SK-N-SH treated with all-trans-retinoic acid at 6 μM for 48 hours (cell line): ENCODE measurements at regions not wholly inside any gene's neighbourhood (a gene's known extent, or its start where the extent isn't known, plus 50 kb on each side); places are given as distances from the start of the nearest gene placed in this dataset.

Source experiments
- ATAC-seq: fragments of 200-7000 bp; cut with Tn5 transposase; 3 replicates; pipeline ENCODE4 v1.9.1; 2020; ENCODE audit warnings: mild to moderate bottlenecking, moderate library complexity
- ARNTL ChIP-seq: fragments of 450-650 bp; formaldehyde crosslinking; IDR thresholded peaks from 2 replicates; pipeline ENCODE4 v1.5.0; 2020; ENCODE audit warnings: low read depth, mild to moderate bottlenecking, moderate library complexity, borderline replicate concordance
- BACH2 ChIP-seq: fragments of 250-450 bp; sonication (Bioruptor Pico); IDR thresholded peaks from 2 replicates; pipeline ENCODE4 v1.9.0; 2021; ENCODE audit warnings: mild to moderate bottlenecking, borderline replicate concordance
- CREB5 ChIP-seq: fragments of 250-450 bp; sonication (Bioruptor Pico); IDR thresholded peaks from 2 replicates; pipeline ENCODE4 v1.5.1; 2020; ENCODE audit warnings: low read depth, mild to moderate bottlenecking, moderate library complexity
- CSRNP3 ChIP-seq: fragments of 250-450 bp; sonication (Bioruptor Pico); IDR thresholded peaks from 2 replicates; pipeline ENCODE4 v1.5.1; 2021; ENCODE audit warnings: mild to moderate bottlenecking, moderate library complexity
- ESRRG ChIP-seq: fragments of 250-450 bp; sonication (Bioruptor Pico); IDR thresholded peaks from 2 replicates; pipeline ENCODE4 v1.6.1; 2021; ENCODE audit warnings: mild to moderate bottlenecking
- GLIS3 ChIP-seq: fragments of 250-450 bp; sonication (Bioruptor Pico); IDR thresholded peaks from 2 replicates; pipeline ENCODE4 v1.5.0; 2020; ENCODE audit warnings: mild to moderate bottlenecking, moderate library complexity
- ISL1 ChIP-seq: fragments of 250-450 bp; sonication (Bioruptor Pico); IDR thresholded peaks from 2 replicates; pipeline ENCODE4 v2.1.2; 2022; ENCODE audit warnings: mild to moderate bottlenecking, moderate library complexity
- OSR1 ChIP-seq: fragments of 250-450 bp; sonication (Bioruptor Pico); IDR thresholded peaks from 2 replicates; pipeline ENCODE4 v1.8.0; 2022; ENCODE audit warnings: moderate library complexity, mild to moderate bottlenecking, inconsistent platforms
- PATZ1 ChIP-seq: fragments of 250-450 bp; sonication (Bioruptor Pico); IDR thresholded peaks from 2 replicates; pipeline ENCODE4 v1.8.0; 2020; ENCODE audit warnings: mild to moderate bottlenecking, moderate library complexity, borderline replicate concordance
- POU6F1 ChIP-seq: fragments of 250-450 bp; sonication (Bioruptor Pico); IDR thresholded peaks from 2 replicates; pipeline ENCODE4 v1.8.0; 2021; ENCODE audit warnings: low read depth, mild to moderate bottlenecking, moderate library complexity, borderline replicate concordance
- RARB ChIP-seq: fragments of 250-450 bp; sonication (Bioruptor Pico); IDR thresholded peaks from 2 replicates; pipeline ENCODE4 v1.8.0; 2021; ENCODE audit warnings: mild to moderate bottlenecking, moderate library complexity
- SNAI2 ChIP-seq: fragments of 250-450 bp; sonication (Bioruptor Pico); IDR thresholded peaks from 2 replicates; pipeline ENCODE4 v1.5.0; 2020; ENCODE audit warnings: mild to moderate bottlenecking, moderate library complexity
- TCF4 ChIP-seq: fragments of 250-450 bp; sonication (Bioruptor Pico); IDR thresholded peaks from 2 replicates; pipeline ENCODE4 v1.8.0; 2021; ENCODE audit warnings: mild to moderate bottlenecking, moderate library complexity, borderline replicate concordance
- TOX ChIP-seq: fragments of 250-450 bp; sonication (Bioruptor Pico); IDR thresholded peaks from 2 replicates; pipeline ENCODE4 v1.8.0; 2021; ENCODE audit warnings: mild to moderate bottlenecking, moderate library complexity, borderline replicate concordance
- TSHZ2 ChIP-seq: fragments of 250-450 bp; sonication (Bioruptor Pico); IDR thresholded peaks from 2 replicates; pipeline ENCODE4 v1.5.0; 2020; ENCODE audit warnings: mild to moderate bottlenecking, moderate library complexity
- ZC3H10 ChIP-seq: fragments of 250-450 bp; sonication (Bioruptor Pico); IDR thresholded peaks from 2 replicates; pipeline ENCODE4 v1.5.1; 2021; ENCODE audit warnings: mild to moderate bottlenecking, moderate library complexity
- ZFP30 ChIP-seq: fragments of 450-650 bp; formaldehyde crosslinking; IDR thresholded peaks from 2 replicates; pipeline ENCODE4 v1.5.0; 2022; ENCODE audit warnings: mild to moderate bottlenecking, moderate library complexity
- ZNF565 ChIP-seq: fragments of 450-650 bp; formaldehyde crosslinking; conservative IDR thresholded peaks from 2 replicates; pipeline ENCODE4 v1.5.0; 2020; ENCODE audit warnings: low read depth, mild to moderate bottlenecking, moderate library complexity
- ZNF70 ChIP-seq: fragments of 450-650 bp; formaldehyde crosslinking; IDR thresholded peaks from 2 replicates; pipeline ENCODE4 v1.5.0; 2020; ENCODE audit warnings: mild to moderate bottlenecking, moderate library complexity
- ZNF8 ChIP-seq: fragments of 450-650 bp; formaldehyde crosslinking; IDR thresholded peaks from 2 replicates; pipeline ENCODE4 v1.5.0; 2020; ENCODE audit warnings: mild to moderate bottlenecking, moderate library complexity

GRCh38 chr11:36750349-36750748 is 152.3 kb upstream of the RAG2 start (continued):
- TF ChIP-seq PATZ1 (CRISPR knock-in tag): no peak
- TF ChIP-seq ARNTL (CRISPR knock-in tag): no peak
- TF ChIP-seq GLIS3: no peak

- TF ChIP-seq TSHZ2 (CRISPR knock-in tag) (no peak), OSR1 (CRISPR knock-in tag) (no peak), CSRNP3 (CRISPR knock-in tag) (no peak), ZC3H10 (CRISPR knock-in tag) (no peak), BACH2 (CRISPR knock-in tag) (no peak), SNAI2 (CRISPR knock-in tag) (no peak), ISL1 (CRISPR knock-in tag) (no peak), ZNF70 (CRISPR knock-in tag) (no peak), GLIS3 (no peak), PATZ1 (CRISPR knock-in tag) (no peak), CREB5 (no peak), ZFP30 (CRISPR knock-in tag) (no peak)
- ATAC-seq: peak; percentile 34
Observed at GRCh38 chr11:36748836-36749235, 150.8 kb upstream of the RAG2 start.

- TF ChIP-seq CSRNP3 (CRISPR knock-in tag): no peak
- no peak for TF ChIP-seq RARB (CRISPR knock-in tag)
- no peak for TF ChIP-seq ESRRG (CRISPR knock-in tag)
- no peak for TF ChIP-seq ZNF70 (CRISPR knock-in tag)
- no peak for TF ChIP-seq ARNTL (CRISPR knock-in tag)
- no peak for TF ChIP-seq ZNF8 (CRISPR knock-in tag)
- TF ChIP-seq ZFP30 (CRISPR knock-in tag): no peak
- TF ChIP-seq TOX (CRISPR knock-in tag): no peak
- TF ChIP-seq SNAI2 (CRISPR knock-in tag): no peak
- no peak for TF ChIP-seq GLIS3
- TF ChIP-seq BACH2 (CRISPR knock-in tag): no peak
- no peak for TF ChIP-seq TCF4
- TF ChIP-seq ISL1 (CRISPR knock-in tag): no peak
- no peak for TF ChIP-seq ZNF565 (CRISPR knock-in tag)
- no peak for TF ChIP-seq POU6F1 (CRISPR knock-in tag)
- TF ChIP-seq TSHZ2 (CRISPR knock-in tag): no peak
- ATAC-seq: peak; percentile 97
Observed at GRCh38 chr11:36746886-36747710, 149.1 kb upstream of the RAG2 start.
